Retinal pigment epithelial cell (primary cell): ENCODE measurements at regions not wholly inside any gene's neighbourhood (a gene's known extent, or its start where the extent isn't known, plus 50 kb on each side); places are given as distances from the start of the nearest gene placed in this dataset.
"Not testable (repeated sequence)": the region's sequence is repeated elsewhere in the genome, so short reads cannot be mapped to it uniquely, and the experiment has no call there.

ENCODE experiments used
- DNase-seq: peaks from one replicate; pipeline ENCODE4 v3.0.0-alpha.2; 2010; ENCODE audit warnings: low read depth
- H3K4me3 ChIP-seq: 2 replicates; pipeline ENCODE4 v1.5.1; 2011; ENCODE audit warnings: mild to moderate bottlenecking, low read length, control low read depth, moderate library complexity
- CTCF ChIP-seq: conservative IDR thresholded peaks from 2 replicates; pipeline ENCODE4 v1.5.1; 2011; ENCODE audit warnings: low read depth, low read length, control low read depth, inconsistent platforms

- no peak overlapping the region for H3K4me3 ChIP-seq
- no peak for TF ChIP-seq CTCF
- DNase-seq, result no peak
Measured at GRCh38 chr5:87733897-87734296, 321.2 kb upstream of the CCNH start.

GRCh38 chr5:87732875-87733768 is 320.4 kb upstream of the CCNH start:
- no peak for DNase-seq

GRCh38 chr5:87729781-87730180 is 317.1 kb upstream of the CCNH start:
- H3K4me3 ChIP-seq, result no peak overlapping the region
- no peak for TF ChIP-seq CTCF
- DNase-seq, result no peak

More at GRCh38 chr5:87732875-87733768, 320.4 kb upstream of the CCNH start:
- TF ChIP-seq CTCF, result no peak
- no peak overlapping the region for H3K4me3 ChIP-seq

GRCh38 chr5:87722286-87722685 is 309.6 kb upstream of the CCNH start:
- TF ChIP-seq CTCF, result no peak
- DNase-seq, result no peak
- no peak overlapping the region for H3K4me3 ChIP-seq

GRCh38 chr5:87718224-87718925 is 305.6 kb upstream of the CCNH start:
- not testable (repeated sequence) for H3K4me3 ChIP-seq, DNase-seq

GRCh38 chr5:87717761-87718160 is 305.0 kb upstream of the CCNH start:
- DNase-seq, result no peak
- no peak overlapping the region for H3K4me3 ChIP-seq
- no peak for TF ChIP-seq CTCF

GRCh38 chr5:87705876-87706275 is 293.1 kb upstream of the CCNH start:
- no peak overlapping the region for H3K4me3 ChIP-seq
- no peak for TF ChIP-seq CTCF
- no peak for DNase-seq
